GM12891 (cell line): ENCODE measurements at regions not wholly inside any gene's neighbourhood (a gene's known extent, or its start where the extent isn't known, plus 50 kb on each side); places are given as distances from the start of the nearest gene placed in this dataset.

Experiments
- POLR2A ChIP-seq: IDR thresholded peaks from 2 replicates; pipeline ENCODE4 v1.6.1; 2011; ENCODE audit warnings: low read depth, low read length, control low read depth
- POLR2AphosphoS5 ChIP-seq: IDR thresholded peaks from 2 replicates; pipeline ENCODE4 v1.6.1; 2011; ENCODE audit warnings: low read depth, low read length, control low read depth
- TAF1 ChIP-seq: IDR thresholded peaks from 2 replicates; pipeline ENCODE4 v1.6.1; 2011; ENCODE audit warnings: low read depth, low read length, control low read depth

DNA sequence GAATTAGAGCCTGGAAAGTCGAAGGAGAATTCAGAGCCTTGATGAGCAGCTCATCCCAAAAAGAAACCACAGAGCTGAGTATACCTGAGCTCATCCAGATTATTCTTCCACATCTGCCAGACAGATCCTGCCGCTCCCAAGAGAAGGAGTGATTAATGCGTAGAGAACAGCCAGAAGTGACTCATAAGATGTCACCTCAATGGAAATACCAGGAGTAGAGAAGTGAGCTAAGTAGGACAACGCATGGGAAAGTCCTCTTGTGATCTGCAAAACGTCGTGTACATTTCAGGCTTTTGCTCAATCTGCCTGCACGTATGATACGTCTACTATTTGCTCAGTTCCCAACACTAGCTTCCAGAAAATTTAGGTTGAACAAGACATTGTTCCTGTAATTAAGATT, 230.5 kb upstream of the AUTS2 start:
- no peak for TF ChIP-seq POLR2AphosphoS5
- TF ChIP-seq TAF1 = no peak
- TF ChIP-seq POLR2A = no peak
